GM12878 (cell line): ENCODE measurements at regions not wholly inside any gene's neighbourhood (a gene's known extent, or its start where the extent isn't known, plus 50 kb on each side); places are given as distances from the start of the nearest gene placed in this dataset.

ENCODE experiments used
- ASH2L ChIP-seq: fragments of 300-600, 200-600 bp; sonication (generic); IDR thresholded peaks from 2 replicates; pipeline ENCODE4 v1.6.1; 2017; ENCODE audit warnings: low read depth, mild to moderate bottlenecking, borderline replicate concordance
- CHD2 ChIP-seq: IDR thresholded peaks from 2 replicates; pipeline ENCODE4 v1.6.1; 2011; ENCODE audit warnings: low read depth, low read length, improper control_type of control experiment, borderline replicate concordance
- CTCF ChIP-seq, 3 experiments: IDR thresholded peaks in 2 of 3; conservative IDR thresholded peaks in 1 of 3; 2 replicates each; pipeline ENCODE4 v1.5.1; 2011; ENCODE audit warnings: low read depth in 3 of 3, low read length in 3 of 3, mild to moderate bottlenecking in 3 of 3, control low read depth in 2 of 3, moderate library complexity in 2 of 3, inconsistent platforms in 1 of 3, mixed read lengths in 1 of 3; ENCODE audit not compliant: control insufficient read depth in 2 of 3, insufficient read depth in 1 of 3; ENCODE audit errors: extremely low read depth in 1 of 3
- ESRRA ChIP-seq: IDR thresholded peaks from 2 replicates; pipeline ENCODE4 v1.6.1; 2012; ENCODE audit warnings: mild to moderate bottlenecking, low read length, improper control_type of control experiment
- GABPA ChIP-seq: IDR thresholded peaks from 2 replicates; pipeline ENCODE4 v1.6.1; 2014; ENCODE audit warnings: antibody characterized with exemption, low read depth, mild to moderate bottlenecking, inconsistent platforms
- HDAC6 ChIP-seq: fragments of 200-600 bp; sonication (generic); IDR thresholded peaks from one replicate; pipeline ENCODE4 v1.8.0; 2017; ENCODE audit warnings: antibody characterized with exemption; ENCODE audit not compliant: unreplicated experiment
- MTA2 ChIP-seq: fragments of 450-650 bp; IDR thresholded peaks from 2 replicates; pipeline ENCODE4 v1.6.1; 2016; ENCODE audit warnings: low read depth, mild to moderate bottlenecking, moderate library complexity
- PML ChIP-seq: IDR thresholded peaks from 2 replicates; pipeline ENCODE4 v1.6.1; 2012; ENCODE audit warnings: low read length, inconsistent platforms
- RCOR1 ChIP-seq: conservative IDR thresholded peaks from 2 replicates; pipeline ENCODE4 v1.6.1; 2012; ENCODE audit warnings: low read depth, low read length, improper control_type of control experiment
- RFX5 ChIP-seq: IDR thresholded peaks from 2 replicates; pipeline ENCODE4 v1.6.1; 2011; ENCODE audit warnings: low read depth, low read length, improper control_type of control experiment
- YY1 ChIP-seq: IDR thresholded peaks from 2 replicates; pipeline ENCODE4 v1.6.1; 2011; ENCODE audit warnings: low read depth, mild to moderate bottlenecking, low read length

- TF ChIP-seq PML (no peak), RCOR1 (no peak), ESRRA (no peak), CTCF (IDR thresholded peaks at IDR 0.05 in 2 of 3, conservative IDR thresholded peaks at IDR 0.05 in 1 of 3; ENCODE audit: control insufficient read depth in 2 of 3, extremely low read depth in 1 of 3, insufficient read depth in 1 of 3, low read depth in 3 of 3, low read length in 3 of 3) (no peak), MTA2 (no peak), RFX5 (no peak), CHD2 (no peak), ASH2L (no peak), GABPA (no peak), HDAC6 (no peak), YY1 (no peak)
Observed at GRCh38 chr2:65485839-65486238, 53.4 kb upstream of the SPRED2 start.
